CD1c-positive myeloid dendritic cell (primary cell): ENCODE measurements at regions not wholly inside any gene's neighbourhood (a gene's known extent, or its start where the extent isn't known, plus 50 kb on each side); places are given as distances from the start of the nearest gene placed in this dataset.

Experiments
- DNase-seq: peaks from one replicate; pipeline ENCODE4 v3.0.0-alpha.2; 2016; ENCODE audit errors: extremely low spot score

DNA sequence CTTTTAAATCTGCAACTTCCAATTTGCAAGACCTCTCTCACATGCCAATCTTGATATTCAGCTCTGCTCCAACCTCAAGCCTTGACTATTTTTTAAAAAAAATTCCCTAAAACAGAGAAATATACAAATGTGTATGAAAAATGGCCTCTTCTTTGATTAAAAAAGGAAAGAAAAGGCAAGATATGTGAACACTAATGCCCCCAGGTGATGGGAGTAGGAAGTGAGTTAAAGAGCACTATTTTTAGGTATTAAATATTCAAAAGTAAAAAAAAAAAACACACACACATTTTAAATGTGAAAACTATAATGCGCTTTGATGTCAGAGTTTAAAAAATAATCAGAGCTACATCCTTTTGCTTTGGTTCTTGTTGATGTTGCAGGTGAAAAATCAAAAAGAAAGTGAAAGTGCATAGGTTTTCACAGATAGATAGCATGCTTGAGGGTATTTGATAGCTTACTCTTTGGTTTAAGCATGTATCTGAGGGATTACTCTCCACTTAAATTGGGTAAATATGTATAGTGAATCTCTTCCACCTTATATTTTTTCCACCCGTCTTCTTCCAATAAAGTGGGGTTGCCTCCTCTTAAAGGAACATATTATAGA lies 406.0 kb upstream of the POU3F3 start:
- no peak for DNase-seq

DNA sequence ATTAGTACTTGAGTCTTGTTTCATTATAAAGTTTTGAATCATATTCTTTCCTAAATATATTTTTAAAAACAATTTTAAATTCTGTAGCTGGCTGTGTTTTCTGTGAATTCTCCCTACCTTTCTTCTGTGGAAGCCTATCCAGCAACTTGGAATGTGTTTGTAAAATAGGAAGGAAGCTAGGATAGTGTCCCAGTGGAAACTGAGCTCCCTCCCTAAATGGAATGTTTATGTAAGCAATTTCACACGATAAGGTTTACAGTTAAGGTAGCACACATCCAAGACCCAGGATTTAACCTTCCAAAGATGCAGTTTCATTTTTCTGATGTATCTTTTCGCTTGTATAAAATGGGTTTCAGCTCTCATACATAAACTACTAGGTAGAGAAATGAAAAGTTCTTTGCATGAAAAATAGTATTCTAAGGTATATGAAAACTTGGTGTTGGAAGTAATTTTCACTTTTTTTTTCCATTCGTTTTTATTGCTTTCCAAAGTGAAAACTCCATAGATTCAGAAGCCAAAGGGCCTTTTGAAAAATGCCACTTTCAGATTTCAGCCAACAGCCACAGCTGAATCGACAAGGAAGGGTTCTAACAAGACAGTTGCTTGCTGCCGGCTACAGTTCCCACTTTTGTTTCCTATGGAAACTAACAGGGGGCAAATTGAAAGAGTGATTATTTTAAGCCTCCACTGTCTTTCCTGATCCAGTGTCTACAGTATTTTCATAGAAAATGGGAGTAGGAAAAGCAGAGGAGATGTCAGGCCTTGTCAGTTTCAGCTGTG lies 405.1 kb upstream of the POU3F3 start:
- no peak for DNase-seq

DNA sequence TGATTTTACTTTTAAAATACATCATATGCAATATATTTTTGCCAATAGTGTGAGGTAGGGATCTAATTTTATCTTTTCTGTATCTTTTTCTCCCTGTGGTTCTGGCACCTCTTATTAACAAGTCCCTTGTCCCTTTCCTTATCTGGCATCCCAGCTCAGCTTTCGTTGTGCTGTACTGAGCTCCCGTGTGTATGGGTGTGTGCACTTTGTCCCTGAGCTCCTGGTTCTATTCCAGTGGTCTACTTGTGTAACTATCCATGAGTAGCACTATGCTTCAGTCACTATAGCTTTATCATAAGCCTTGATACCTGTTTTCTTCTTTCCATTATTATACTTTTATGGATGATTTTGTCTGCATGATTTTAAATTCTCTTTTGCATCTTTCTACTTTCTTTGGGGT lies 401.4 kb upstream of the POU3F3 start:
- DNase-seq = no peak

DNA sequence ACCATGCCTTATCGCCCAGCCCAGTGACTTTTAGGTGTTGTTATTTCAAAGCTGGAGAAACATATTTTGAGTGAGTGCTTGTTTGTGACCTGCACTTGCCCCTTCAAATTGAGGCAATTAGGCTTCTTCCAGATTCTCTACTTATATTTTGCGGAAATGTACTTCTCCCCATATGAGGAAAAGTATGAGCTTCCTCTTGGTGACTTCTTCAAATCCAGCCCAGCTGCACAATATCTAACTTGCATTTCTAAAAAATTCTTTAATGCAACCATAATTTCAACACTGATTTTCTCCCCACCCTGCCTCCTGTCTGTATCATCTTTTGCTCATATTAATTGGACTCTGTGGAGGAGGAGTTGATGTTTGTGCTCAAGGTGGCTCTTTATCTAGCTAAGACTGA lies 391.2 kb upstream of the POU3F3 start:
- peak; percentile 54 for DNase-seq

DNA sequence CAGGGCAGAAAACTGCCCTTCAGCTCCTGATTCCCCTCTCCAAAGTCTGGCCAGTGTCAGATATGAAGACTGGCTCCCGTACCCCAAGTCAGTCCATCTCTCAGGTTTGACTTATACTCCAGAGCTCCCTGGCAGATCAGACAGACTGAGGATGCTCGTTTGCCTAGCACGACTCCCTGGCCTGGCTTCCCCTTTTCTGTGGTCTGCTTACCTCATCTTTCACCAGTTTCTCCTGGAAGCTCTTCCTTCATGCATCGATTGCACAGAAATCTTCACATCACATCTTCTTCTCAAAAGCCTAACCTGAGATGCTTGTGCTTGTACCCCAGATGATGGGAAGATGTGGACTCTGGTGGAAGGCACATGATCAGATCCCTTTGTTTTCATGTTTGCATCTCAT lies 387.9 kb upstream of the POU3F3 start:
- DNase-seq = peak; percentile 52

DNA sequence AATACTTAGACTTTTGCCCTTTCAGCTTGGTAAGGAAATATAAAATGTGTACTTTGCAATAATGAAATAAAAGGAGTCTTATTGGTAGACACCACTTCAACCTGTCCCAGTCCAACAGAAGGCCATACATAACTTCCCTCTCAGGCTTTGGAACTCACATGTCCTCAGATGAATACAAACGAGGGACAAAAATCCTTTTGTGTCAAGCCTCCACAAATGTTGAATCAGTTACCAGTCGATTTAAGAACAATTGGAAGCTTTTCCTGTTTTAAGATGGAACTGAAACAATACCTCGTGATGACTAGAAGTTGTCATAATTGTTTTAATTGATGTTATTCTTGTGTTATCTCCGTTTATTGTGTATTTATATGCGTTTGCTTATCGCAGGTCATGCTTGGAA lies 385.1 kb upstream of the POU3F3 start:
- no peak for DNase-seq

DNA sequence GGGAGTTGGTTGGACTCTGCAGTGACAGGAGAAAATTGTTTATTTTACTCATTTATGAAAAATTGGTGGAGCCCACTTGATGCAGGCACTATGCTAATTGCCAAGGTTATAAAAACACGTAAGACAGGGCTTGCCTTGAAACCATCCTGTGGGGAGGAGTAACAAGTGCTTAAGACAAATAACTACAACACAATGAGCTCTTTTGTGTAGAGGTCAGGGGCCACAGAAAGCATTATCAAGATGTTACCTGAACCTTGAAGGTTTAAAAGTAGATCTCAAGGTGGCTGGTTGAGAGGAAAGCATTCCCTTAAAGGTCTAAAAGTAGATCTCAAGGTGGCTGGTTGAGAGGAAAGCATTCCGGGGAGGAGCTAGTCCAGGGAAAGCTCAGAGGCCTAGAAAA lies 381.8 kb upstream of the POU3F3 start:
- no peak for DNase-seq

DNA sequence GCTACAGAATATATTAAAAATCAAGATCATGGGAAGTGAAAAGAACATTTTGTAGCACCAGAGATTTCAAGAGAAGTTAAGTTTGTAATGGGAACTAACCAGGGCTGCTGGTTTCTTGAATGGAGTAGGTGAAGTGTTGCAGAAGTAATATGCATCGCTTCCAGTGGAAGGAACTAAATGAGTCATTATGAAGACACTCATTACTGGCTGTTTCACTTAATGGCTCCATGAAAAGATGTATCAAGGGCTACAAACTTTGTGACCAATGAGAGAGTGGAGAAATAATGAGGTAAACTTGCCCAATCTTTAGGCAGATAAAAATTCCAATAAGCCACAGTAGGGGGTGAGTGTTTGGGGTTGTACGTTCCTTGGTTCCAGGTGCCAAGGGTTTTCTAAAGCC lies 380.4 kb upstream of the POU3F3 start:
- DNase-seq = peak; percentile 69

DNA sequence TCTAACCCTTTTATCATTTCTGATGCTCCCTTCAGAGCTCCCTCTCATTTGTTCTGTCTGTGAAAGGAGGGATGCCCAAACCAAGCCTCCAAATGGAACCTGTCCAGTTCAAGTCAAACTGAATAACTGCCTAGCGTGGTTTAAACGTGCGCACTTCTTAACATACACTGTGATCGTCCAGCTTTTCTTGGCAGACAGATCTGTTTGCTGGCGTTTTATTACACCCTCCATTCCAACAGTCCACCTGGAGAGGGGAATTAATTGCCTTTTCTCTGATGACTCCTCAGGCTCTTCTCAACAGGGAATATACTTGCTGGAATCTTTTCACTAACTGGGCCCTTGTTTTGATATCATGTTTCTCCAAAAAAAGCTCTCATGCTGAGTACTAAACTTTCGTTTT lies 379.2 kb upstream of the POU3F3 start:
- no peak for DNase-seq

DNA sequence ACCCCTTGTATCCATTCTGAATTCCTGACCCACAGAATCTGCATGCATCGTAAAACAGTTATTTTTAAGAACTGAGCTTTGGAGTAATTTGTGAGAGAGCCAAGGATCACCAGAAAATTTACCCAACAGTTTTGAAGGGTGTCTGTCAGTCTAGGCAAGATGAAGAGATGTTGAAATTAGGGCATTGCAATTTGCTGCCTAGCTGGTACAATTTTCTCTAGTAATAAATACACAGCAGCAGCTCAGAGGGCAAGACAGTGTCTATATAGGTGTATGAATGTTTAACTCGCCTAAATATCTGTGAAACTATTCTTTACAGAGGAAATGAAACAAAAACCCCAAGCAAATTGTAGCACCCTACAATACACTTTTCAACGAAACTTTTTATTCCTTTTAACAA lies 377.8 kb upstream of the POU3F3 start:
- no peak for DNase-seq

DNA sequence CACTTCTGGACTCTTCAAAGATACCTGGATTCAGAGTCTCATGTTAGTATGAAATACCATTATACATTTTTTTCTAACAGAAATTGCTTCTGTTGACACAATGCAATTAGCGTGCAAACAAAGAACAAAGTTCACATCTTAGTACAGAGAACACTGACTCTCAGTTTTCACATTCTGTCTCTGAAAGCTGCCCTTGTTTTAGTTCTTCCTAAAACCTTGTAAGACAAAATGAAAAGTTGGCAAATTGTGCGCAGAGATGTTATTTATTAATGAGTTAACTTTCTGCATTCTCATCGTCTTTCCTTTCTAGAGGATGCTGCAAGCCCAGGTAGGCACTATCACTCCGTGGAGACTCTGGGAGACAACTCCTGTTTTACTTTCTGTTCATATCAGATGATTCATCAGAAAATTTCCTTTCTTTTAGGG lies 377.3 kb upstream of the POU3F3 start:
- DNase-seq = no peak

DNA sequence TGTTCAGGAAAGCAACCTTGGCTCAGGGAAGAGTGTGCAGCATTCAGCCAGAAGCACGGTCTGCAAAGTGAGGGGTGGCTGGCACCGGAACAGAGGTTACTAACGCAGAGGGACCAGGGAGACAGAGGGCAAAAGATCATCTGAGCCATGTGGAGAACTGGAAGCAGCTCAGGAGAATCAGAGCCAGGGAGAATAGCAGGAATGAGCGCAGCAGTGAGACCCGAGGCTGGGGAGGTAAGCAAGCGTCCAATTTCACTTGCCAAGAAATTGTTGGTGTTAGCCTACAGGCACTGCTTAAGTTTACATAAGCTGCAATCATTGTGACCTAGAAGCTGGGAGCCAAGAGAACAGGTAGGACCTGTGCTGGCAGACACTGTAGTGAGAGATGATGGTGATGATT lies 372.6 kb upstream of the POU3F3 start:
- DNase-seq = no peak

DNA sequence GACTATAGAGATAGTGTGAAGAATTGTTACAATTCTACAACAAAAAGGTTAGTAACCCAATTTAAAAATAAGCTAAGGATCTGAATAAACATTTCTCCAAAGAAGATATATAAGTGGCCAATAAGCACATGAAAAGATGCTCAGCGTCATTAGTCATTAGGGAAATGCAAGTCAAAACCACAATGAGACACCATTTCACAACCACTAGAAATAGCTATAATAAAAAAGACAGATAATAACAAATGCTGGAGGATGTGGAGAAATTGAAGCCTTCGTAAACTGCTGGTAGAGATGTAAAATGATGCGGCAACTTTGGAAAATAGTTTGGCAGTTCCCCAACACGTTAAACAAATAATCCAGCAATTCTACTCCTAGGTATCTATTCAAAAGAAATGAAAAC lies 366.5 kb upstream of the POU3F3 start:
- peak; percentile 43 for DNase-seq

DNA sequence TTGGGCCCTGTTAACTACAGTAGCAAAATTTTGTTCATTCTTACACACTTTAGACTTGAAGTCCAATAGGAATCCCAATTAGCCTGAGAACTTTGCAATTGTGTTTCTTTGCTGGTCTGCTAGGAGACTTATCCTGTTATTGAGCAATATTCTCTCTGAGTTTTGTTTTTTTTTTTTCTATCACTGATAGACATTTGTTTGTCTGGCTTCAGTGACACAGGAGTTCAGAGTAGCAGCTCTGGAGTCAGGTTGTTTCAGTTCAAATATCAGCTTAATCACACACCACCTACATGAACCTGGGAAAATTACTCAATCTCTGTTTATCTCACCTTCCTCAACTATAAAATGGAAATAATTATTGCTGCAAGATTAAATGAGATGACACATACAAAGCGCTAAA lies 360.2 kb upstream of the POU3F3 start:
- no peak for DNase-seq

DNA sequence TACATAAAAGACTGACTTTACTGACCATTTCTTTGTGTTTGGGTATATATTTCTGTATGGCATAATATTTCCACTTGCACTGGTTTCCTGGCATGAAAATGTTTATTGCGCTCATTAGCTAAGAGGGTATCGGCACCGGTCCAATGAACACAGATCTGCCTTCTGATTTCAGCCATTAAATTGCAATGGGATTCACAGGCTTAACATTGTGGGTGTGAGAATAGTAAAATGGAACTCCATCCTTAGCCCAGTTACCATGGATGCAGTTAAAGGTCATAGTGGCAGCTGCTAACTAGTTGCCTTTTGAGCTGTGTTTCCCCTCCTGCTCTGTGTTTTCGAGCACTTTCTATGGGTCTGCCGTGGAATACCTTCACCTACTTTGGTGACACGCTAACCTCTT lies 352.6 kb upstream of the POU3F3 start:
- no peak for DNase-seq

DNA sequence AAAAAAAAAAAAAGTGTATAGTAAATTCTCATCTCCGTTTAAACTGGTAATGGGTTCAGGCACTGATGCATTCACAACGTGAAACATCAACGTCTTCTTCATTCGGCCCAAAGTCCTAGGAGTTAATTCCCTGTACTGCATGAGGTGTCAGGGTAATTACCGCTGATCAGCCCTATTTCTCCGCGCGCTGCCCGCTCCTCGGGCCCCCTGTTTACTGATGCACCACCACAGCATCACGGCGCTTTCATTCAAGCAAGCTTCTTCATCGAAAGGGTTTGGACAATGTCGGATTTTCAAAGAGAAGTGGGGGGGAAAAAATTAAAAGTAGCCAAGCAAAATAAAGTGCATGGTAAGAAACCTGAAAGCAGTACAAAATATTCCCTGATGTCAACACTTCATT lies 352.0 kb upstream of the POU3F3 start:
- no peak for DNase-seq

DNA sequence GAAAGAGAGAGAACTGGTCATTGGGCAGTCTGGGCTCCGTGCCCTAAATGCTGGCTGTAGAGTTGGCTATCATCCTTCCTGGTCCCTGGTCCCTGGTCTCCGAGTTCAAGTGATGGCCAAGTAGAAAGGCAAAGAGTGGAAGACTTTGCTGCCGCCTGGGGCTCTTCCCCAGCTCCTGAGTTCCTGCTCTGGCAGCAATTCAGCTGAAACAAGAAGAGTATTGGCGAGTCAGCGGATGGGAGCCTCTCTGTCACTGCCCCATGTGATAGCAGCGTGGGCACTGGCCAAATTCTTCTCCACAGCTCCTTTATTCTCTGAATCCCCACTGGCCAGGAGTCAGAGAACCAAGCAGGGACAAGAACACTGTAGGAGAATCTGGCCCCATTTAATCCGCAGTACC lies 351.0 kb upstream of the POU3F3 start:
- DNase-seq = no peak

DNA sequence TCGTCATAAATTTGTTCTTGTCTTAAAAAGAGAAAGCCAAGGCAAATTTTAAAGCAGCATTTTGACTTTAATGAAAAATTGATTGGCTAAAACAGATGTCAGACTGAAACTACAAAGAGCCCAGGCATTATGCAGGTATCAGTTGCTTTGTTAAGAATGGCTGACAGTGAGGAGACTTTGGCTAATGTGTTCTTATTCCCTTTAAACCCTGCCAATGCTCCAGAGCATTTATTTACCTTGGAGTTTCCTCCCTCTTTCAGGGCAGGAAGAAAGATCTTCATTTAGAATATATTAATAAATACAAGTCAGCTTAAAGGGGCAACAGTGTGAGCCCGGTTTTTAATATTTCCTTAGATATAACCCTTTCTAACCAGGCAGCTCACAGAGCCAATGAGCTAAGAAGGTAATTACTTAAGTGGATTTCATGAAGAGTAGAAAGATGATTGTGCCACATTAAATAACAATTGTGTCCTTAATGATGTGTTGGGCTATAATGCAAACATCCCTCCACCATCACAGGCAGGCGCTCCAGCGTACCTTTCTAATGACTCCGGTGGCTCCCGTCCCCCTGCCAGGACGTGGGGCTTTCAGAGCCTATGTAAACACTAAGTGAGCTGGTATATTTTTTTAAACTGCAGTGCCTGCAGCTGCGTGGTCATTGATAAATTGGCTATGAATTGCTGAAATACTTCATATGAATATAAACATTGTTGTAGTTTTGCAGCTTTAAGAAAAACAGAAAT lies 349.4 kb upstream of the POU3F3 start:
- DNase-seq = no peak

DNA sequence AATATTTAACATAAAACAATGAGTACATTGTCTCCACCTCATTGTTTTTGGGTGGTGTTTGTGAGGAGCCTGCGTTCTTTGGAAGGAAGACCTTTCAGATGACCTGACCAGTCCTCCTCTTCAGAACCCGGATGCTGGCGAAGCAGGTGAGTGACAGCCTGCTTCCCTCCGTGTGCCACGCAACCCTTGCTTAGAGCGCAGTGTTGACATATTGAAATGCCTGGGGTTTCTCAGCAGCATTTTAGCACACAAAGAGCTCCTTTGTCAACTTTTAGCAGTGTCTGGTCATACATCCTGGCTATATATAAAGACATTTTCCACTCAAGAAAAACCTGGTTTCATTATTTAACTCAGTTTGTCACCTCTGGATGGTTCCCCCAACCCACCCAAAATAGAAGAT lies 335.7 kb upstream of the POU3F3 start:
- no peak for DNase-seq

DNA sequence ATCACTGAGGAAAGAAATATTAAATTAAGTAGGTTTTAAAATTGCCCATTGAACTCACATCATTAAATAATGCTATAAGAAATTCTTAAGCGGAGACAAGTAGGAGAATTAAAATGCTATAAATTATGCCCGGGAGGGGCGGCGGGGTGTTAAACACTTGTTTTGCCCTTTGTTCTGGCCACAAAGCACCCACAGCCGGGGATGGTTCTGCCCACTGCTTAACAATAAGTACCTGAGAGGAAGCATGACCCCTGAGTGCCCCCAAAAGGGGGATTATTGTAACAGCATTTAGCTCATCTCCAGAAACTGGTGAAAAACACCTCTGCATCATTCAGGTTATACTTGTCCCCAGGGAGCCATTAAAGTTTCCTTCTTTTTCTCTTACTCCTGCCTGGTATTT lies 332.7 kb upstream of the POU3F3 start:
- DNase-seq = no peak

DNA sequence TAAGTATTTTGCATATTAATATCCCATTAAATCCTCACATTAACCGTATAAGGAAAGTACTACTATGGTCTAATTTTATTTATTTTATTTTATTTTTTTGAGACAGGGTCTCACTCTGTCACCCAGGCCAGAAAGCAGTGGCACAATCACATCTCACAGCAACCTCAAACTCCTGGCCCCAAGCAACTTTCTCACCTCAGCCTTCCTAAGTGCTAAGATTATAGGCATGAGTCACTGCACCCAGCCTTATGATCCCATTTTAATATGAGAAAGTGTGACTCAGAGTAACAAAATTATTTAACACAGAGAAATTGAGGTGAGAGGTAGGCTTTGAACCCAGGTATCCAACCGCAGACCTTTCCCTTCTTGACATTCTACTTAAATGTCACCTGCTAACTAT lies 330.0 kb upstream of the POU3F3 start:
- DNase-seq = no peak

DNA sequence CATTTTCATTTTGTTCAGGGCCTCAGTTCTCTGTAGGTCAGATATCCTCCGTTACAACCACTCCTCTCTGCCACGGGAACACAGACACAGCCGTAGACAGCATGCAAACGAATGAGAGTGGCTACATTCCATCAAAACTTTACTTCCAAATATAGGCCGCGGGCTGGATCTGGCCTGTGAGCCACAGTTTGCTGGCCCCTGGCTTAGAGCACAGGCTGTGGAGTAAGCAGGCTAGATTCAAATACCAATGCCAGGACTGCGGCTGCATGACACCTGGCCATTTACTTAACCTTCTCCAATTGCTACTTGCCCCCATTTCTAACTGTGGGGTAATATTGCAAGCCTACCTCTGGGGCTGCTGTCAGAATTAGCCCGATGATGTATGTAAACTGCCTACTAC lies 325.8 kb upstream of the POU3F3 start:
- no peak for DNase-seq

DNA sequence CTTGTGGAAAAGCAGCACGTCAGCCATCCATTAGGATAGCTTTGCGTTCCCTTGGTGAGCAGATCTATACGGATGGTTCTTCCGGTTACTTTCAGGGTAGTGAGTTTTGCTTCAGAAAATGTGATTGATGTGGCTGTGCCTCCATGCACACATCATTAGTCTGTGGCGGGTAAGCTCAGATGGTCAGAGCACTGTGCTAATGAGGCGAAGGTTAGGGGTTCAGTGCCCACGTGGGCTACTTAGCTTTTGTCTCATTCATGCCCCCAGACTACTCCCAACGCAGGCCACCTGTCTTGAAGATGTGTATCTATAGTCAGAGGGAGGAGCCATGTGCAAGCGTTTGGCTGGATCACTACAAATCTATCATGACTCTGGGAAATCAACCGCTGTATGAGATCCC lies 322.8 kb upstream of the POU3F3 start:
- no peak for DNase-seq
